H1 (cell line): ENCODE measurements at regions not wholly inside any gene's neighbourhood (a gene's known extent, or its start where the extent isn't known, plus 50 kb on each side); places are given as distances from the start of the nearest gene placed in this dataset.

Experiments used
- CTCF ChIA-PET: fragments of 300-600 bp; sonication (Branson Sonifier 250); formaldehyde crosslinking; loops from one replicate; lab custom pipeline; 2021; ENCODE audit not compliant: partially characterized antibody; lab: Charles Lee
- POLR2A ChIA-PET: fragments of 300-600 bp; sonication (Branson Sonifier 250); formaldehyde crosslinking; loops from one replicate; lab custom pipeline; 2021; ENCODE audit warnings: inconsistent platforms; ENCODE audit not compliant: partially characterized antibody; lab: Charles Lee
- DNase-seq, 2 experiments: peaks; one replicate each; pipeline versions ENCODE4 v3.0.0 to v3.0.0-alpha.2; 2010 to 2022; ENCODE audit warnings: low spot score in 2 of 2, low read depth in 1 of 2, mixed read lengths in 1 of 2
- FAIRE-seq: peaks from 2 replicates; lab custom pipeline; 2011; peaks lifted over from hg19 to GRCh38; lab: Jason Lieb, UNC
- H2AFZ ChIP-seq: 2 replicates; pipeline ENCODE4 v1.8.1; 2012; ENCODE audit warnings: low read length, inconsistent platforms
- H2AK5ac ChIP-seq: 2 replicates; pipeline ENCODE4 v1.6.1; 2013; ENCODE audit warnings: low read depth, low read length
- H2BK120ac ChIP-seq: replicated peaks from 2 replicates; pipeline ENCODE3; 2013; ENCODE audit warnings: low read depth, low read length, inconsistent platforms
- H2BK12ac ChIP-seq: 2 replicates; pipeline ENCODE4 v1.6.1; 2013; ENCODE audit warnings: low read depth, low read length
- H2BK15ac ChIP-seq: 2 replicates; pipeline ENCODE4 v1.6.1; 2013; ENCODE audit warnings: low read length
- H2BK20ac ChIP-seq: 2 replicates; pipeline ENCODE4 v1.6.1; 2013; ENCODE audit warnings: low read length
- H2BK5ac ChIP-seq: 2 replicates; pipeline ENCODE4 v1.6.1; 2013; ENCODE audit warnings: low read depth, low read length
- H3K14ac ChIP-seq: 2 replicates; pipeline ENCODE4 v1.6.1; 2013; ENCODE audit warnings: inconsistent platforms; ENCODE audit not compliant: insufficient read length
- H3K18ac ChIP-seq: 2 replicates; pipeline ENCODE4 v1.6.1; 2013; ENCODE audit warnings: low read length; ENCODE audit errors: extremely low read depth
- H3K23ac ChIP-seq: 2 replicates; pipeline ENCODE4 v1.6.1; 2013; ENCODE audit warnings: inconsistent platforms; ENCODE audit not compliant: insufficient read length
- H3K23me2 ChIP-seq: 2 replicates; pipeline ENCODE4 v1.6.1; 2013; ENCODE audit warnings: low read depth, low read length
- H3K27ac ChIP-seq: 2 replicates; pipeline ENCODE4 v1.6.1; 2011; ENCODE audit warnings: low read depth, low read length, inconsistent platforms
- H3K27me3 ChIP-seq, 4 experiments: replicated peaks in 1 of 4; 1 replicate in 1 of 4; 2 replicates in 3 of 4; pipeline versions ENCODE4 v1.6.1 to v1.8.1; 2011 to 2013; ENCODE audit warnings: low read length in 3 of 4, mild to moderate bottlenecking in 3 of 4, inconsistent platforms in 2 of 4, mixed read lengths in 2 of 4, moderate library complexity in 1 of 4; ENCODE audit not compliant: control insufficient read depth in 3 of 4, insufficient read depth in 3 of 4; ENCODE audit errors: extremely low read depth in 1 of 4
- H3K36me3 ChIP-seq, 4 experiments: 2 replicates each; pipeline versions ENCODE4 v1.6.1 to v1.8.1; 2011 to 2013; ENCODE audit warnings: mild to moderate bottlenecking in 4 of 4, low read length in 3 of 4, moderate library complexity in 2 of 4, control low read depth in 1 of 4, inconsistent platforms in 1 of 4; ENCODE audit not compliant: insufficient read depth in 4 of 4, control insufficient read depth in 2 of 4
- H3K4ac ChIP-seq: replicated peaks from 2 replicates; pipeline ENCODE3; 2013; ENCODE audit warnings: low read length, low read depth, mixed read lengths, inconsistent platforms; ENCODE audit not compliant: insufficient read length
- H3K4me1 ChIP-seq, 4 experiments: replicated peaks in 1 of 4; 1 replicate in 1 of 4; 2 replicates in 3 of 4; pipeline versions ENCODE4 v1.6.1 to v1.8.1; 2011 to 2013; ENCODE audit warnings: low read length in 3 of 4, inconsistent platforms in 2 of 4, mixed read lengths in 1 of 4; ENCODE audit not compliant: insufficient read depth in 4 of 4, control insufficient read depth in 3 of 4
- H3K4me2 ChIP-seq, 2 experiments: 2 replicates each; pipeline versions ENCODE4 v1.6.1 to v1.8.1; 2011 to 2013; ENCODE audit warnings: low read depth in 2 of 2, low read length in 2 of 2, control low read depth in 1 of 2, inconsistent platforms in 1 of 2, mild to moderate bottlenecking in 1 of 2; ENCODE audit not compliant: insufficient read depth in 1 of 2
- H3K4me3 ChIP-seq, 4 experiments: fragments of 200-600, 300-600 bp in 1 of 4; sonication (generic), shearing (Covaris generic), sonication (Bioruptor Twin) in 1 of 4; 2 replicates each; pipeline versions ENCODE4 v1.5.1 to v1.8.1; 2011 to 2016; ENCODE audit warnings: low read length in 4 of 4, low read depth in 3 of 4, control low read depth in 2 of 4, inconsistent platforms in 2 of 4, mild to moderate bottlenecking in 2 of 4, mixed read lengths in 1 of 4, moderate library complexity in 1 of 4; ENCODE audit not compliant: insufficient read depth in 2 of 4; ENCODE audit errors: extremely low read depth in 1 of 4
- H3K56ac ChIP-seq: replicated peaks from 2 replicates; pipeline ENCODE3; 2013; ENCODE audit warnings: low read depth, mild to moderate bottlenecking, mixed read lengths, low read length, inconsistent platforms; ENCODE audit not compliant: insufficient read length
- H3K79me1 ChIP-seq: 2 replicates; pipeline ENCODE4 v1.6.1; 2013; ENCODE audit warnings: low read depth, low read length, control low read depth
- H3K79me2 ChIP-seq, 2 experiments: 2 replicates each; pipeline versions ENCODE4 v1.6.1 to v1.8.1; 2012 to 2013; ENCODE audit warnings: low read length in 2 of 2, mild to moderate bottlenecking in 2 of 2, inconsistent platforms in 1 of 2; ENCODE audit not compliant: insufficient read depth in 2 of 2, control insufficient read depth in 1 of 2
- H3K9ac ChIP-seq, 4 experiments: replicated peaks in 1 of 4; 1 replicate in 1 of 4; 2 replicates in 3 of 4; pipeline versions ENCODE4 v1.6.1 to v1.8.1; 2011 to 2013; ENCODE audit warnings: low read depth in 3 of 4, low read length in 3 of 4, control low read depth in 2 of 4, mild to moderate bottlenecking in 2 of 4, moderate library complexity in 2 of 4, inconsistent platforms in 1 of 4; ENCODE audit errors: extremely low read depth in 1 of 4
- H3K9me3 ChIP-seq, 2 experiments: 2 replicates each; pipeline versions ENCODE4 v1.6.1 to v1.8.1; 2012 to 2013; ENCODE audit warnings: mild to moderate bottlenecking in 2 of 2, moderate library complexity in 2 of 2, control low read depth in 1 of 2, inconsistent platforms in 1 of 2, low read depth in 1 of 2, low read length in 1 of 2, mixed read lengths in 1 of 2; ENCODE audit not compliant: insufficient read depth in 2 of 2
- H4K20me1 ChIP-seq, 2 experiments: replicated peaks in 1 of 2; 2 replicates each; pipeline versions ENCODE3 to v1.8.1; 2011 to 2013; ENCODE audit warnings: inconsistent platforms in 2 of 2, low read length in 2 of 2, mild to moderate bottlenecking in 1 of 2; ENCODE audit not compliant: insufficient read depth in 2 of 2, control insufficient read depth in 1 of 2
- H4K5ac ChIP-seq: 2 replicates; pipeline ENCODE4 v1.6.1; 2013; ENCODE audit warnings: low read length, low read depth, mixed read lengths, inconsistent platforms; ENCODE audit not compliant: insufficient read length
- H4K8ac ChIP-seq: 2 replicates; pipeline ENCODE4 v1.8.0; 2013; ENCODE audit warnings: mild to moderate bottlenecking, moderate library complexity, low read length, inconsistent platforms; ENCODE audit not compliant: insufficient read depth; ENCODE audit errors: extremely low read depth
- H4K91ac ChIP-seq: replicated peaks from 2 replicates; pipeline ENCODE3; 2013; ENCODE audit warnings: low read length, mixed read lengths, inconsistent platforms; ENCODE audit not compliant: insufficient read length
- ASH2L ChIP-seq: fragments of 200-600, 300-600 bp; sonication (generic); IDR thresholded peaks from one replicate; pipeline ENCODE4 v1.7.1; 2017; ENCODE audit warnings: low read length
- BCL11A ChIP-seq, 2 experiments: IDR thresholded peaks; one replicate each; pipeline ENCODE4 v1.6.1; 2011; ENCODE audit warnings: low read depth in 2 of 2, low read length in 2 of 2, mild to moderate bottlenecking in 2 of 2
- CEBPB ChIP-seq: IDR thresholded peaks from 2 replicates; pipeline ENCODE4 v1.6.1; 2012; ENCODE audit warnings: low read depth, low read length
- CHD2 ChIP-seq: IDR thresholded peaks from 2 replicates; pipeline ENCODE4 v1.6.1; 2012; ENCODE audit warnings: low read length, improper control_type of control experiment
- E2F6 ChIP-seq: IDR thresholded peaks from 2 replicates; pipeline ENCODE4 v1.6.1; 2012; ENCODE audit warnings: inconsistent platforms
- HDAC2 ChIP-seq, 2 experiments: fragments of 300-600 bp in 1 of 2; sonication (generic) in 1 of 2; IDR thresholded peaks; 2 replicates each; pipeline ENCODE4 v1.6.1; 2011 to 2012; ENCODE audit warnings: low read depth in 2 of 2, low read length in 2 of 2, mild to moderate bottlenecking in 2 of 2, moderate library complexity in 2 of 2, borderline replicate concordance in 1 of 2, inconsistent platforms in 1 of 2
- NRF1 ChIP-seq: IDR thresholded peaks from 2 replicates; pipeline ENCODE4 v1.6.1; 2011; ENCODE audit warnings: mild to moderate bottlenecking, low read depth, low read length, improper control_type of control experiment
- POLR2AphosphoS5 ChIP-seq: IDR thresholded peaks from 2 replicates; pipeline ENCODE4 v1.6.1; 2011; ENCODE audit warnings: low read depth, low read length
- RAD21 ChIP-seq, 2 experiments: IDR thresholded peaks in 1 of 2; conservative IDR thresholded peaks in 1 of 2; 2 replicates each; pipeline ENCODE4 v1.6.1; 2011; ENCODE audit warnings: low read depth in 2 of 2, low read length in 2 of 2, improper control_type of control experiment in 1 of 2, inconsistent platforms in 1 of 2, mild to moderate bottlenecking in 1 of 2, moderate library complexity in 1 of 2
- RXRA ChIP-seq: IDR thresholded peaks from 2 replicates; pipeline ENCODE4 v1.6.1; 2011; ENCODE audit warnings: low read depth, mild to moderate bottlenecking, low read length, moderate library complexity; ENCODE audit not compliant: insufficient read depth
- SP4 ChIP-seq: IDR thresholded peaks from 2 replicates; pipeline ENCODE4 v1.6.1; 2012; ENCODE audit warnings: low read length, inconsistent platforms
- SRF ChIP-seq: IDR thresholded peaks from 2 replicates; pipeline ENCODE4 v1.6.1; 2011; ENCODE audit warnings: mild to moderate bottlenecking, low read depth, low read length, moderate library complexity
- SUZ12 ChIP-seq: fragments of 200-600 bp; sonication (generic); IDR thresholded peaks from 2 replicates; pipeline ENCODE4 v1.6.1; 2012; ENCODE audit warnings: mild to moderate bottlenecking, inconsistent platforms, low read length, moderate library complexity, mixed read lengths
- TCF12 ChIP-seq: IDR thresholded peaks from 2 replicates; pipeline ENCODE4 v1.6.1; 2011; ENCODE audit warnings: low read depth, mild to moderate bottlenecking, low read length
- YY1 ChIP-seq: IDR thresholded peaks from 2 replicates; pipeline ENCODE4 v1.6.1; 2011; ENCODE audit warnings: low read depth, mild to moderate bottlenecking, low read length
- WGBS, 2 experiments: shearing (Covaris generic) in 1 of 2; methylation state at CpG; one replicate each; pipeline versions ENCODE4 v1.1.6 to v1.1.7; 2013 to 2015; ENCODE audit warnings: low lambda C conversion rate in 2 of 2, mixed read lengths in 2 of 2, inconsistent platforms in 1 of 2, low coverage in 1 of 2, missing lambda C conversion rate in 1 of 2; ENCODE audit not compliant: insufficient replicate concordance in 2 of 2, insufficient coverage in 1 of 2, insufficient read length in 1 of 2; ENCODE audit errors: extremely low coverage in 1 of 2, missing lambda C conversion rate in 1 of 2; 5-methylcytosine and 5-hydroxymethylcytosine counted together

GRCh38 chr14:76672123-76672522 is 89.1 kb upstream of the VASH1 start:
- Histone ChIP-seq H2BK20ac (no peak overlapping the region), H3K9me3 (peaks cover 0 to 4% of the 10 kb centered on the region in 2 experiments; a peak in 2 of 4 replicates), H3K4ac (no peak overlapping the region), H3K79me1 (no peaks in the 10 kb centered on the region), H3K4me3 (no peak overlapping the region), H2AK5ac (no peak overlapping the region), H2AFZ (no peak overlapping the region), H3K79me2 (no peaks in the 10 kb centered on the region), H3K18ac (no peak overlapping the region), H2BK5ac (no peak overlapping the region), H4K5ac (no peak overlapping the region), H3K27me3 (no peaks in the 10 kb centered on the region; a peak in 1 of 7 replicates), H3K4me1 (no peaks in the 10 kb centered on the region; a peak in 1 of 7 replicates), H4K91ac (no peak overlapping the region), H3K27ac (no peak overlapping the region), H3K4me2 (no peak overlapping the region), H3K23me2 (no peaks in the 10 kb centered on the region), H3K36me3 (no peaks in the 10 kb centered on the region), H3K56ac (no peak overlapping the region), H3K14ac (no peak overlapping the region), H2BK120ac (no peak overlapping the region), H2BK15ac (no peak overlapping the region), H2BK12ac (no peak overlapping the region), H4K20me1 (no peaks in the 10 kb centered on the region), H3K9ac (no peak overlapping the region), H4K8ac (no peak overlapping the region), H3K23ac (no peak overlapping the region)
- CTCF ChIA-PET = interaction anchor here (0.7 to 1.1 kb wide), 2 partner anchors 105 to 175 kb away, joined by 3 read pairs; no protein-coding TSS in a partner anchor
- FAIRE-seq (no peak), DNase-seq (no peak)
- POLR2A ChIA-PET = no interaction called here
- WGBS, 2 experiments = 85% methylated on average over 2 of the region's 3 CpGs; no CpG with 5 or more reads in 1 of the 2 experiments
- TF ChIP-seq RAD21 (IDR thresholded peaks at IDR 0.05 in 1 of 2, conservative IDR thresholded peaks at IDR 0.05 in 1 of 2; ENCODE audit: low read depth in 2 of 2, low read length in 2 of 2) (no peak), SRF (no peak), YY1 (no peak), TCF12 (no peak), ASH2L (no peak), CHD2 (no peak), POLR2AphosphoS5 (no peak), CEBPB (no peak), HDAC2 (IDR thresholded peaks at IDR 0.05; ENCODE audit: borderline replicate concordance in 1 of 2, low read depth in 2 of 2, low read length in 2 of 2) (no peak), NRF1 (no peak), E2F6 (no peak), SUZ12 (no peak), RXRA (no peak), SP4 (no peak), BCL11A (IDR thresholded peaks at IDR 0.05; ENCODE audit: low read depth in 2 of 2, low read length in 2 of 2) (no peak)
